ENCODE measurements at regions not wholly inside any gene's neighbourhood (a gene's known extent, or its start where the extent isn't known, plus 50 kb on each side); places are given as distances from the start of the nearest gene placed in this dataset.

- TF ChIP-seq CTCF (IDR thresholded peaks at IDR 0.05; ENCODE audit: insufficient read depth, low read depth, low read length): no peak
- no peak for TF ChIP-seq EZH2 (IDR thresholded peaks at IDR 0.05; ENCODE audit: insufficient read depth, low read length)
These were observed 498.9 kb upstream of the RGS6 start for GRCh38 chr14:71433303-71433702.
